Nephron (organoid): ENCODE measurements at regions not wholly inside any gene's neighbourhood (a gene's known extent, or its start where the extent isn't known, plus 50 kb on each side); places are given as distances from the start of the nearest gene placed in this dataset.

Experiments used
- H3K27ac Mint-ChIP-seq, 3 experiments: 2 replicates each; pipeline ENCODE4 v1.8.0; 2020; ENCODE audit warnings: mixed read lengths in 3 of 3, mild to moderate bottlenecking in 2 of 3, moderate library complexity in 1 of 3
- H3K27me3 Mint-ChIP-seq: 2 replicates; pipeline ENCODE4 v1.8.0; 2021; ENCODE audit warnings: low read depth, mild to moderate bottlenecking, moderate library complexity, mixed read lengths
- H3K36me3 Mint-ChIP-seq: 2 replicates; pipeline ENCODE4 v1.8.0; 2020; ENCODE audit warnings: low read depth, mixed read lengths
- H3K4me1 Mint-ChIP-seq: 2 replicates; pipeline ENCODE4 v1.8.0; 2020; ENCODE audit warnings: mixed read lengths
- H3K4me3 Mint-ChIP-seq, 3 experiments: 2 replicates each; pipeline ENCODE4 v1.8.0; 2020; ENCODE audit warnings: mild to moderate bottlenecking in 3 of 3, mixed read lengths in 3 of 3, moderate library complexity in 2 of 3
- H3K9me3 Mint-ChIP-seq: 2 replicates; pipeline ENCODE4 v1.8.0; 2020; ENCODE audit warnings: mixed read lengths
- CTCF ChIP-seq, 3 experiments: fragments of 200-600 bp; sonication (generic); IDR thresholded peaks; one replicate each; pipeline ENCODE4 v1.5.0; 2021; ENCODE audit warnings: antibody characterized with exemption in 3 of 3; ENCODE audit not compliant: unreplicated experiment in 3 of 3

DNA sequence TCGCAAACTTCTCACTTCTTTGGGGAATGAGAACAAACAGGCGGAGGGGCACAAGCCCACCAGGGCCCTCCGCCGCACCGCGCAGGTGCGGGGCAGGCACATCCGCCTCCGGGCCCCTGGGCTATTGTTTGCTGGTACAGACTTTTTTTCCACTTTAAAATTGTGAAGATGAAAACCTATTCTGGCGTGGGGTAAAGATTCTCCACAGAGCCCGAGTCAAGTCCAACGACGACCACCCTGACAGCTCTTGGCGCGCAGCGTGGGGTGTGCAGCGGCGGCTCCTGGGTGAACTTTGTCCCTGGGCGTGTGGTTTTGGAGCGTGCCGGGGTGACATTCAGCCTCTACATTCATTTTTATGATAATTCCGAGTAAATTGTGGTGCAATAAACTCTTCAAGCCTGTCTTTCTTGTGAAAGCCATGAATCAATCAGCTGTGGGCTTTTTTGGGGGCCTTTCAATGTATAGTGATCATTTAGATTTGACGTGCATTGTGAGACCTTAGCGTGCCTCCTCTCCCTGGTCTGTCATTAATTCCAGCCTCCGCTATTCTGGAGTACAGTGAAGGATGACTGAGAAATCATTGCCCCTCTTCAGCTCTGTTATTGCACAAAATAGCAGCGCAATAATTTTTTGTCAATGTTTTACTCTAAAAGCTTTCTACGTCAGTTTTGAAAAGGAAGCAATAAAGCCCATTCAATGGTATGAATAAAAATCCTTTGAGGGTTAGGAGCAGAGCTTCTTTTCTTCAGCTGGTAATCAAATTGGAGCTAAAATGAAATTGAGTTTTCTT lies 90.0 kb downstream of the TEX29 start:
- Mint-ChIP-seq H3K4me1 (peaks cover 4% of the 10 kb centered on the region), H3K9me3 (no peaks in the 10 kb centered on the region), H3K27me3 (peaks cover 47% of the 10 kb centered on the region), H3K27ac (no peak overlapping the region), H3K4me3 (no peak overlapping the region), H3K36me3 (no peaks in the 10 kb centered on the region)
- no peak for TF ChIP-seq CTCF (IDR thresholded peaks at IDR 0.05; ENCODE audit: unreplicated experiment in 3 of 3)

- H3K27me3 Mint-ChIP-seq, result peaks cover 46% of the 10 kb centered on the region
- H3K4me1 Mint-ChIP-seq, result peaks cover 4% of the 10 kb centered on the region
- H3K27ac Mint-ChIP-seq, result no peak overlapping the region
- H3K4me3 Mint-ChIP-seq, result no peak overlapping the region
- no peak for TF ChIP-seq CTCF (IDR thresholded peaks at IDR 0.05; ENCODE audit: unreplicated experiment in 3 of 3)
- no peaks in the 10 kb centered on the region for H3K9me3 Mint-ChIP-seq
- H3K36me3 Mint-ChIP-seq, result no peaks in the 10 kb centered on the region
Observed at GRCh38 chr13:111411151-111411858, 90.9 kb downstream of the TEX29 start.

- Mint-ChIP-seq H3K36me3 (no peaks in the 10 kb centered on the region), H3K4me3 (no peak overlapping the region), H3K27ac (no peak overlapping the region), H3K27me3 (peaks cover 39% of the 10 kb centered on the region), H3K4me1 (peaks cover 4% of the 10 kb centered on the region), H3K9me3 (no peaks in the 10 kb centered on the region)
- TF ChIP-seq CTCF (IDR thresholded peaks at IDR 0.05; ENCODE audit: unreplicated experiment in 3 of 3), result no peak
Observed at GRCh38 chr13:111411919-111412650, 91.6 kb downstream of the TEX29 start.

DNA sequence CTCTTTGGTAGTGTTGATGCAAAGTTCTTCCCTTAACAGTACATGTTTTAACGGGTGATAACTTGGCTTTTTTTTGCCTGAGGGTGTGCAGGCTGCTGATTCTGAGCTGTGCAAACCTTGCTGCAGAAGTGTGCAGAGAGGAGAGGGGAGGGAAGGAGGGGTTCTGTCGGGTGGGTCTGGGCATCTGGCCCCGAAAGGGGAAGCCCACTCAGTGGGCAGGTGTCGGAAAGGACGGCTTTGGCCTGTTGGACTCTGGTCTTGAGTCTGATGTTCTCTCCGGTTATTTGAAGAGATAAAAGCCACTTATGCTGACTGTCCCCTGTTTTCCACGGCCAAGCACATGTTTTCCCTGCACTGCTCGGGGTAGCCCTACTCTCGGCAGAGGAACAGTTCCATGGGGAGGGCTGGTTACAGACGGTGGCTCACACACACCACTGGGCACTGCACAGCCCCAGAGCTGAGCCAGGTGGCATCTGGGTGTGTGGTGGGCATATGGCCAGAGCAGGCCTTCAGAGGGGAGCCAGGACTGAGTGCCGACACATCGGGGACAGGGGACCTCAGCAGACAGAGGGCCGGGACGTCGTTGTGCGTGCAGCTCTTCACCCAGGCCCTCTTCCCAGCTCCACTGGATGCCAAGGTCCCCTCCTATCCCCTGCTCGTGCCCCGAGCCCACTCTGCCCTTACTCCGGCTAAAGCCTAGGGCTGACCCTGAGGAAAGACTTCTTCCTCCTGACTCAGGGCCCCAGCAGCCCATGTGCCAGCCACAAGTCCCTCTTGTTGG lies 93.2 kb downstream of the TEX29 start:
- no peak overlapping the region for H3K27ac Mint-ChIP-seq
- H3K4me1 Mint-ChIP-seq, result no peaks in the 10 kb centered on the region
- H3K9me3 Mint-ChIP-seq, result no peaks in the 10 kb centered on the region
- no peak for TF ChIP-seq CTCF (IDR thresholded peaks at IDR 0.05; ENCODE audit: unreplicated experiment in 3 of 3)
- peaks cover 35% of the 10 kb centered on the region for H3K27me3 Mint-ChIP-seq
- no peaks in the 10 kb centered on the region for H3K36me3 Mint-ChIP-seq
- H3K4me3 Mint-ChIP-seq, result no peak overlapping the region

- no peaks in the 10 kb centered on the region for H3K9me3 Mint-ChIP-seq
- TF ChIP-seq CTCF (IDR thresholded peaks at IDR 0.05; ENCODE audit: unreplicated experiment in 3 of 3), result no peak
- peaks cover 35% of the 10 kb centered on the region for H3K27me3 Mint-ChIP-seq
- no peak overlapping the region for H3K27ac Mint-ChIP-seq
- no peaks in the 10 kb centered on the region for H3K36me3 Mint-ChIP-seq
- H3K4me3 Mint-ChIP-seq, result no peak overlapping the region
- no peaks in the 10 kb centered on the region for H3K4me1 Mint-ChIP-seq
Observed at GRCh38 chr13:111414341-111414740, 93.9 kb downstream of the TEX29 start.
